ENCODE measurements at regions not wholly inside any gene's neighbourhood (a gene's known extent, or its start where the extent isn't known, plus 50 kb on each side); places are given as distances from the start of the nearest gene placed in this dataset.
"Not testable (repeated sequence)": the region's sequence is repeated elsewhere in the genome, so short reads cannot be mapped to it uniquely, and the experiment has no call there.

GRCh38 chr5:155714435-155714834 lies 612.5 kb upstream of the SGCD start:
- not testable (repeated sequence) for TF ChIP-seq CTCF (IDR thresholded peaks at IDR 0.05 in 2 of 3, conservative IDR thresholded peaks at IDR 0.05 in 1 of 3; ENCODE audit: borderline replicate concordance in 1 of 3, insufficient read depth in 1 of 3, low read depth in 2 of 3, low read length in 2 of 3); YY1 (IDR thresholded peaks at IDR 0.05; ENCODE audit: extremely low read depth, insufficient replicate concordance, low read depth, low read length); EZH2phosphoT487 (IDR thresholded peaks at IDR 0.05; ENCODE audit: borderline replicate concordance); EZH2 (IDR thresholded peaks at IDR 0.05); POLR2A (IDR thresholded peaks at IDR 0.05; ENCODE audit: borderline replicate concordance, extremely low read depth, insufficient read depth, insufficient read length)
